GM18517 (cell line): ENCODE measurements at regions not wholly inside any gene's neighbourhood (a gene's known extent, or its start where the extent isn't known, plus 50 kb on each side); places are given as distances from the start of the nearest gene placed in this dataset.
"Not testable (repeated sequence)": the region's sequence is repeated elsewhere in the genome, so short reads cannot be mapped to it uniquely, and the experiment has no call there.

Experiments used
- ATAC-seq: cut with Tn5 transposase; IDR thresholded peaks from one replicate; pipeline ENCODE4 v1.9.1; 2021; ENCODE audit warnings: mild to moderate bottlenecking, moderate library complexity; ENCODE audit not compliant: unreplicated experiment

DNA sequence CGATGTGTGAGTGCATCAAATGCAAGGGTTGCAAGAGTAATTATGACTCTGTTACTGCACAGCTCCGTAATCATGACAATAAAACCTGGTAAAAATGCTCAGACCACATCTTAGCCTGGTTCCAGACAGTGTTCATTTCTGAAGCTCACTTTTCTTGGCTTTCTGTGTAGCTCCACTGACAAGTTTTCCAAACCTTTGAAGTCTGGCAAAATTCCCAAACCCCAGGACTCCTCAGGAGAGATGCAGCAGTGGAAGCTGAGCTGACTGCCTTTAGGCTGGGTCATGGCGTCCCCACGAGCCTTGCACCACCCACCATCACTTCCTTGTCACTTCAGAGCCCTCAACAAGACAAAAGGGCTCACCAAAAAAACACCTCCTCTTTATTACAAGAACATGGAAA is 131.6 kb upstream of the TAS2R1 start:
- no peak for ATAC-seq

DNA sequence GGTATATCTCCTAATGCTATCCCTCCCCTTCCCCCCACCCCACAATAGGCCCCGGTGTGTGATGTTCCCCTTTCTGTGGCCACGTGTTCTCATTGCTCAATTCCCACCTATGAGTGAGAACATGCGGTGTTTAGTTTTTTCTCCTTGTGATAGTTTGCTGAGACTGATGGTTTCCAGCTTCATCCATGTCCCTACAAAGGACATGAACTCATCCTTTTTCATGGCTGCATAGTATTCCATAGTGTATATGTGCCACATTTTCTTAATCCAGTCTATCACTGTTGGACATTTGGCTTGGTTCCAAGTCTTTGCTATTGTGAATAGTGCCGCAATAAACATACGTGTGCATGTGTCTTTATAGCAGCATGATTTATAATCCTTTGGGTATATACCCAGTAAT is 122.5 kb upstream of the TAS2R1 start:
- ATAC-seq, result not testable (repeated sequence)

DNA sequence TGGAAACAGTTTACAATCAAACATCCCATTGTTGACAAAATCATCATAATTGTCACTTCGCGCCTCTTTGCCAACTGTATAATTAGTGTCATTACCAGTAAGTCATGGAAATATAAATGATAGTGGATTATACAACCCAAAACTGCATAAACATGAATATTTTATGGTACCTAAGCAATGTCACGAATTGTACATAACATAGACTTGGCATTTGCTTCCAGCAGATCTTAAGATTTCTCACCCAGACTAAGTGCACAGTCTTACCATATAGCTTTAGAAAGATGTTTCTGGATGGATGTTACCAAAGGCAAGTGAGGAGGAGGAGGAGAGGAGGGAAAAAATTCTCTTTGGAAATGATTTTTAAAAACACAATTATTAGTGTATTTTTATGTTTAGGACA is 113.4 kb upstream of the TAS2R1 start:
- no peak for ATAC-seq

DNA sequence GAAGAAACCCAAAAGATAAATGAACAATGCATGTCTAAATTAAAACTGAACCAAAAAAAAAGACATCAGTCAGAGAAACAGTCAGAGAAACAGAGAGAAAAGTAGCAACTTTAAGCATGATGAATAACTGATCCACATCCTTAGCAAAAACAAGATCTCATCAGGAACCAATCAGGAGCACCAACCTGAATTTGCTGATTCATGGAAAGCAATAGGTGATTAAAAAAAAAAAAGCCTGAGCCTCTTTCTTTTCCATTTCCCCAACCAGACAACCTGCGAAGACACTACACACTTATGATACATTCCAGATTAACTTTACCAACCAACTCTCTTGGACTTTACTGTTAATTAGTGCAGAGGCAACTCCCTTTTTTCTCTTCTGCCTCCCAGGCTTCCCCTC is 112.7 kb upstream of the TAS2R1 start:
- ATAC-seq, result no peak

DNA sequence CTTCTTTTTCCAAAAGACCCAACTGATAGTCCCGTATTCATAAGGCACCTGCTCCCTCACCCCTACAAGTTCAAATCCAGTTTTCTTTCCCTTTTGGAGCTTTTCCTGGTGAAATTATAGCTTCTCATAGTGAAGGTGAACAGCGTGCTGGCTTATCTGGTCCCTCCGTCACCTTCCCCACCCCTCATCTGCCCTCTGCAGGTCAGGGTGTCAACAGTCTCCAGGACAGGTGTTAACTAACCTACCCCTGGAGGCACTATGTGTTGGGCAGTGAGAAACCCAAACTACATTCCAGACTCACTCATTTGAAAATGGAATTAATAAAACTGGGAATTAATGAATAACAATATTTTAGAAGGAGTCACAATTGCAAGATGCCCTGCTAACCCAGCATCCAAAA is 109.0 kb upstream of the TAS2R1 start:
- ATAC-seq, result no peak

DNA sequence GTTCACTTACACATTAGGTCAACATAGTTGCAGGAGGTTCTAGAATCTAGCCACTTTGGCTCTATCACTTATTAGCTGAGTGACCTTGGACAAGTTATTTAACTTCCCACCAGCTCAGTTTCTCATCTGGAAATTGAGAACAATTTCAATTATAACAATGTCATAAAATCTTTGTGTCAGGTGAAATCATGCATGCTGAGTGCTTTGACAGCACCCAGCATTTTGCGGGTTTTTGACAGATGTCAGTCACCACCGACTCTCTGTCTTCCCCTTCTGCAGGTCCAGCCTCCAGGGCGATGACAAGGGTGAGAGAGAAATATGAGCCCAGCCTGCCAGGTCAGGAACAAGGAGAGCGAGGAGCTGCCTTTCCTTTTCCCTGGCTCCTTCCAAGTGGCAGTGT is 107.1 kb upstream of the TAS2R1 start:
- ATAC-seq, result no peak

DNA sequence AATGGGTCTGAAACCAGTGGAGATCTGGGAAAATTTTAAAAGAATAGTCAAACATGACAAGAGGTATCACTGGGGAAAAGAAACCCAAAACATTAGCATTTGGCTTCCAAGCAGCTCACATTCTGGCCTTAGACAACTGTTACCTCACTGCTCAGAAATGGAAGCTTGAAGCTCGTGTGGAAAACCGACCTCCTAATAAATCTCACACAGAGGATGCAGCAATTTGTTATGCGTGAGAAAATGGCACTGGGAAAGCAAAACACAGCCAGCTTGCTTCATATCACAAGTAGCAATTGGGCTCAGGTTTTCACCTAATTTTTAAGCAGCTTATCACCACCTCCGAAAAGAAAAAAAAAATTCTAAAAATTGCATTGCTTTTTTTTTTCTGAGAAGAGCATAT is 103.3 kb upstream of the TAS2R1 start:
- no peak for ATAC-seq

DNA sequence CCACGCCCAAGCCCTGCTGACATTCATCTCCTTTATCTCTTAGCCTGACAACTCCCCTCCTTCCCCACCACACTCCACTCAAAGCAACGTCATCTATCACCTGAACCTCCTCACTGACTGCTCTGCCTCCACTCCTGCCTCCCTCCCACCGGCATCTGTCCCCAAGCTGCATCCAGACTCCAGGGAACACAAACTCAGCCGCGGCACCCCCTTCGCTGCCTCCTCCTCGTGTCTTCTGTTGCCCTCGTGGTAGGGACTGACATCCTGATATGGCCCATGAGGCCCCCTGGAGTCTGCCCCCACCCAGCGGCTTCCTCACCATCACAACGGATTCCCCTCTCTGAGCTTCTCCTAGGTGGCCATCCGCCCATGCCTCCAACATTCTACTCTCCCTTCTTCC is 101.0 kb upstream of the TAS2R1 start:
- ATAC-seq, result no peak

DNA sequence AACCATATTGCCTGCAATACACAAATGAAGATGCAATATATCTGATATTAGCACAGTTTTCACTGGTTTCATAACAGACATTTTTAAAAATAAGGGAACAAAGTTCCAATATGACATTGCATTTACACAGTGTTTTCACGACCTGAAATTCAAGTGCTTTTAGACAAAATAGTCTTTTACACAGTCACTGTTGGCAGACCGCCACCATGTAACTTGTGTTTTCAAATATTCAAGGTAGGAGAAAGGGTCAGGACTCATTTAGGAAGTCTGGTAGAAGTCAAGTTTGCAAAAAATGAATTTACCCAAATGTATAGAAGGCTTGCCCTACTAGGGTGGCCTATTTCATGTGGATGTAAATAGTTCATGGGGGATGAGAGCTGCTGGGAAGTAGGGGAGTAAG is 98.1 kb upstream of the TAS2R1 start:
- ATAC-seq, result no peak

DNA sequence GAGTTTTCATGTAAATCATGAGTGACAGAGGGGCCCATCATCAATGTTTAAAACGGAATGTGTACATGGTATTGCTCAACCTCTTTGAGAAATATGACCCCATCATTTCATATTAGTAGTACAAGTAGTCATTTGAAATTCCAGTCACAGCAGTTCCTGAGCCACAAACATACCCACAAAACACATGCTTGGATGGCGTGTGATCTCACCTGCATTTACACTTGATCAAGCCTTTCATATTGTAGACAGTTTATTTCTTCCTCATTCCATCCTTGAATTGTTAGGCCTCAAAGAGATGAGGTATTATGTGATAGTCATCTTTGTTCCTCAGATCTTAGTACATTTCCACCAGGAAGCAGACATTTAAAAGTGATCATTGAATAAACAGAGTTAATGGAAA is 96.8 kb upstream of the TAS2R1 start:
- ATAC-seq, result no peak

DNA sequence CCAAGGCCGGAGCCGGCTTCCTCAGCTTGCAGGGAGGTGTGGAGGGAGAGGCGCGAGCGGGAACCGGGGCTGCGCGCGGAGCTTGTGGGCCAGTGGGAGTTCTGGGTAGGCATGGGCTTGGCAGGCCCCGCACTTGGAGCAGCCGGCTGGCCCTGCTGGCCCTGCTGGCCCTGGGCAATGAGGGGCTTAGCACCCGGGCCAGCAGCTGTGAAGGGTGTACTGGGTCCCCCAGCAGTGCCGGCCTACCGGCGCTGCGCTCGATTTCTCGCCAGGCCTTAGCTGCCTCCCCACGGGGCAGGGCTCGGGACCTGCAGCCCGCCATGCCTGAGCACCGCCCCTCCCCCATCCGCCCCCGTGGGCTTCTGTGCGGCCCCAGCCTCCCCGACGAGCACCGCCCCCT is 95.1 kb upstream of the TAS2R1 start:
- not testable (repeated sequence) for ATAC-seq

DNA sequence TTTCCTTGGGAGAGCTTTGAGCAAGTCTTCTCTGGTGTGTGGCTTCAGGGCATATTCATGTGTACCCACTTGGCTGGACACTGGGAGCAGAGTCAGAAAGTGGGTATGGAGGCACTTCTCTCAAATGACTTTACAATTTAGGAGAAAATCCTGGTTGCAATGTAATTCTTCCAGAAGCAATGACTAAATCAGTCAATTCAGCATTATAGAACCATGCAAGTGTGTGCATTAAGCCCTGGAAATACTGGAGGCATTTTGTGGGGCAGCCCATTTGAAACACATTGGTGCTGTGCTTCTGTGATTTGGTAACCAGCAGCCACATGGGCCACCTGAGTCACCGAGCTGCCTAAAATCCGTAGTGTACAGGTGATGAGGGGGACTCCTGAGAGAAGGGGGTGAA is 94.6 kb upstream of the TAS2R1 start:
- no peak for ATAC-seq

DNA sequence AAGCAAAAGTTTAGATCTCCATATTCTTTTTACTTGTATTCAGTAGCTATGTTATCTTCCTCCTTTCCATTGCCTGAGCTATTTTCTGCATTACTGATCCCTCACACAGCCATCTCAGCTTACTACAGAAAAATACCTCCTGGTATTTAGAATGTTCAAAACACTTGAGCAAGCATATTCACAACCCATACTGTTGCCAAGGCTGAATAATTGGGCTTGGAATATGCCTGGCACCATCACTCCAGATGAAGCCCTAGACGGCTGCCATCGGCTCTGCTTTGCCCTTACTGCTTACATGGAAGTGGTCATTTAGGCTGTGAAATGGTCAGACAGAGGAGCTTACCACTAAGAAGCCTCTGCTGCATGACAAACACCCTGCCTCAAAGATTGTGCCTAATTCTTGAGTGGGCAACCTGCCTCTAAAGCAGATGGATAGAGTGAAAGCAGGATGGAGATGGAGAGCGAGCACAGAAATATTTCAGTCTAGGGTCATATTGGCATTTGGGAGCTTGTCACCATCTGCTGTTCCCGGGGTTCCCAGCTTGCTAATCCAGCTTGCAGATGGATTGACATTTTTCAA is 92.5 kb upstream of the TAS2R1 start:
- no peak for ATAC-seq

DNA sequence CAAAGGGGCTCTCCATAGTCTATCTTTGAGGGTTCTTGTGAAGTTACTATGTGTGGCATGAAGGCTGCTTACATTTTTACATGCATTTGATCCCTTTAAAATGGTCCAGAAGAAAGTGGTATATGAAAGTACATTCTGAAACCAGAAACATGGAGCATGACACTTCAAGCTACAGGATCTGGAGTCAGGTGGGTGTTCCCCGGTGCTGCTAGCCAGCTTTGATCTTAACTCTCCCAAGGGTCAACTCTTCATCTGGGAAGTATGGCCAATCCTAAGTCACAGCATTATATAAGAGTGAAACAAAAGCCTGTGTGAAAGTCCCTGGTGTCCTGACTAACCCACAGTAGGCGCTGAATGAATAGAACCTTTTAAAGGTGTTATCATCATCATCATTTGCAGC is 91.0 kb upstream of the TAS2R1 start:
- no peak for ATAC-seq

DNA sequence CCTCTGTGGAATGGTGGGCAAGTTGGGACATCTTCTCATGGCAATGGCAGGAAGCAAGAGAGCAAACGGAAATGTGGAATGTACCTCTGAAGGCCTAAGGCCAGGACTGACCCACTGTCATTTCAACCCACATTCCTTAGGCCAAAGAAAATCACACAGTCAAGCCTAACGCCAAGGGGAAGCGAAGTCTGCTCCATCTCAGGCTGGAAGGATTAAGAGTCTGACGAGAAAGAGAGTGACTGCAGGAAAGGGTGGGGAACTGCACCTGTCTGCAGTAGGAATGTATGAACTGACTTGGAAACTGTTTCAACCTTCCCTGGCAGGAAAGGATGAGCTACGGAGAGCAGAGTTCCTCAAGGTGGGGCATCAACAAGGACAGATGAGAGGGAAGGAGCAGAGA is 90.2 kb upstream of the TAS2R1 start:
- no peak for ATAC-seq

DNA sequence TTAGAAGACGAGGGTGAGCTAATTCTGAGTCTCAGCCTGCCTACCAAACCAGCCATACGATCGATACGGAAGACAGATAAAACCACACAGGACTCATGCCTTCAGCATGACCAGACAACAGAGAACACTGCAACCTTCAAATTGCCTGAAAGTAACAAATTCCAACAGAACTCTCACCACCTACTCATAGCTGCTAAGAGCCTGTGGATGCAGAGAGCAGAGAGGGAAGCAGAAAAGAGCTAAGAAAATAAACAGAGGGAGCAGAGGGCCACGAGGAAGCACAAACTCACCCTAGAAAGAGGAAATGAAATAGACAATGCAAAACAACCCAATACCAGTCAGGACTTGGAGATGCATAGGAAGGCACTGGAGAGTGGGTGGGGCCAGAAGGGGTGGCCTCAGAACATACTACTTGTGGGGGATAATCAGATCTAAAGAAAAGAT is 86.7 kb upstream of the TAS2R1 start:
- peak; percentile 94 for ATAC-seq

DNA sequence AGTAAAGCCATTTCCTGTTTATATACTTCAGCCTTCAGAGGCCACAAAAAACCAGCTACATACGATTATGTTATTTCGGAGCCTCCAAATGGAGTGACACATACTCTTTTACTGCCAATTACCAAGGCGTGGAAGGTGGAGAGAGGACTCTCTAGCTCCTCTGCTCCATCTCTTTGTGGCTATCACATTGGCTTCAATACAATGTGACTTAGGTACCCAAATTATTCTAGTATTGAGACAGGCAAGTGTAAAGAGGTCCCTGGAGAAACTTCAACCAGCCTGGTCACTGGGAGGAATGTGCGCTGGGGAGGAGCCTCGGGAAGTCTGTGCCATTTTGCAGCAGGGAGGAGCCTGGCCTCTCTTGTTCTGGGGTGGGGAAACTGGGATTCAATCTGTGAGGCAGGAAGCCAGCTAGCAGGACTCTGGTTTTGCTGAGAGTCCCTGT is 85.8 kb upstream of the TAS2R1 start:
- no peak for ATAC-seq

DNA sequence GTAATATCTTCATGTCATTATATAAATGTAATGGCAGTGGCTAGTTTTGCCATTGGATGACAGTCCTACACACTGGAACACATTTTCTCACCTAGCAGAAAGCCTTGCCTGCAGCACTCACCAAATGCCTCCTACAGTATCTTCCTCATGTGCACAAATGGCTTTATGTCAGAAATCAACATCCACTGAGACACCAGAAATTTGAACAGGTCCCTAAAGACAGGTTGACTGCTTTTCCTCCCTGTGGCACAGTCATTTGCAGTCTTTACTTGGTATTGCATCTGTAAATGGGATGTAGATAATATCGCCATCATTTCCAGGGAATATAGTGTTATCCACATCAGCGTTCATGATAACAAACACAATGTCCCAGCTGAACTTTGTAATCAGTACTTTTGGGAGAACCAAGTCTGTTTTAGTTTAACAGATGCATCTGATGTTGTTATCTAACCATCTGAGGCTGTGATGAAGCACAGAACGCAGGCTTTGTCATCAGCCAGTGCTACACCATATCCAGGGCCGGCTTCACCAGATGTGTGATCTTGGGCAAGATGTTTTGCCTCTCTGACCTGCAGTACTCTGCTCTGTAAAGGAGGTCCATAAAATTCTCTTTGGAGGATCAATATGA is 83.9 kb upstream of the TAS2R1 start:
- no peak for ATAC-seq

DNA sequence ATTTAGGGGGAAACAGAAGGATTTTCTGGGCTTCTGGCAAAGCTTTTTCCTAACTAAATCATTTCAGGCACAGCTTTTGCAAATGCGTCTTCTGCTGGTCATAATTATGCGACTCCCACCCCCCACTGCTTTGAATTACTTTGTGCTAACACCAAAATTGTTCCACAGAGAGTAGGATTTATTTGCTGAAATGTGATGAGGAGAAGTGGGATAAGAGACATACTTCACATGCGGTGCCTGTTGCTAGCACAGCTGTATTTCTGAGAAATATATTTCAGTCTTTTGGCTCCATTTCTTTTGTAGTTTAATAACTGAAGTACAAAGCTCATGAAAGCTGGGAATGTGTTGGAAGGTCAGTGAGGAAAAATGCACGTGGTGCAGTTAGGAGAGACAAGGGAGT is 83.2 kb upstream of the TAS2R1 start:
- no peak for ATAC-seq

DNA sequence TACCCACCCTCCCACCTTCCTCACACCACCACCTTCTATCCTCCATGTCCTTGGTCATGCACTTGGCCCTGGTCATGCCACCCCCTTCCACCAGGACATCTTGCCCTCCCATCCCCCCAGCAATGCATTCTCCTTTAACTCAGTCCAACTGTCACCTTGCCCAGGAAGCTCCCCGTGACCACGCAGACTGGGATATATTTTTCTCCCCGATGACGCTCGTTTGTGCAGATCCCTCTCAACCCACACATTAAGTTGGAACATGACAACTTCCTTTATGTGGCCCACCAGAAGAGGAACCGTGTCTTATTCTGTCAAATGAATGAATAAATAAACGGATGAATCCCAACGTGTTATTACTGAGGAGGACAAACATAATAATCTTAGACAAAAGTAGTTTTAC is 82.8 kb upstream of the TAS2R1 start:
- ATAC-seq, result no peak

DNA sequence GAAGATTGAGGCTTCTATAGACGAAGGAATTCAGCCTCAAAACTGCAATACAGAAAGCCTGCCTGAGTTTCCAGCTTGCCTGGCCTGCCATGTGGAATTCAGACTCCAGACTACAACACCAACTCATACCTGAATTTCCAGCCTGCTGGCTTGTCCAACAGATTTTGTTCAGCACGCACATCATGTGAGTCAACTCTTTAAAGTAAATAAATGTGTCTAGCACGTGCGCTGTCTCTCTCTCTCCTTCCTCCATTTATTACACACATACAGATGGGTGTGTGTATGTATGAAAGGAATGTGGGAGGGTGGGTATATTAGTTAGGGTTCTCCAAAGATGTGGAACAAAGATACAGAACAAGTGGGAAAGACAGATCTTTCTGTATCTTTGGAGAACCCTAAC is 82.4 kb upstream of the TAS2R1 start:
- ATAC-seq, result no peak

DNA sequence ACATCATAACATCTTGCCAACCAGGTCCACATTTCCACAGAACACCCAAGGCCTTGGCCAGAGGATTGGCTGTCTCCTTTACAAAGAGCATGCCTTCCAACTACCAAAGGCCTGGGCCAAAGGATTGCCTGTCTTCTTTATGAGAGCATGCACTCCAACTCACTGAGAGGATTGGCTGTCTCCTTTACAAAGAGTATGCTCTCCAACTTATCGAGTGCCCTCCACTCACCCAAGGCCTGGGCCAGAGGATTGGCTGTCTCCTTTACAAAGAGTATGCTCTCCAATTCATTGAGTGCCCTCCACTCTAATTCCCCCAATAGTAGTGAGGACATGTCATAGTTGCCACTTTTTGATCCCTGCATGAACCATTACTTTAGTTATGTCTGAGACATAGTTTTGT is 79.9 kb upstream of the TAS2R1 start:
- no peak for ATAC-seq
